Ishikawa (cell line): ENCODE measurements at regions not wholly inside any gene's neighbourhood (a gene's known extent, or its start where the extent isn't known, plus 50 kb on each side); places are given as distances from the start of the nearest gene placed in this dataset.

Experiments
- CEBPB ChIP-seq: IDR thresholded peaks from 2 replicates; pipeline ENCODE4 v1.6.1; 2012
- EGR1 ChIP-seq: IDR thresholded peaks from 2 replicates; pipeline ENCODE4 v1.6.1; 2012
- EP300 ChIP-seq: IDR thresholded peaks from 2 replicates; pipeline ENCODE4 v1.6.1; 2012; ENCODE audit warnings: borderline replicate concordance
- MAX ChIP-seq: IDR thresholded peaks from 2 replicates; pipeline ENCODE4 v1.6.1; 2012
- RAD21 ChIP-seq: IDR thresholded peaks from 2 replicates; pipeline ENCODE4 v1.6.1; 2012; ENCODE audit warnings: low read depth
- TAF1 ChIP-seq: IDR thresholded peaks from 2 replicates; pipeline ENCODE4 v1.6.1; 2012; ENCODE audit warnings: low read depth, mild to moderate bottlenecking

DNA sequence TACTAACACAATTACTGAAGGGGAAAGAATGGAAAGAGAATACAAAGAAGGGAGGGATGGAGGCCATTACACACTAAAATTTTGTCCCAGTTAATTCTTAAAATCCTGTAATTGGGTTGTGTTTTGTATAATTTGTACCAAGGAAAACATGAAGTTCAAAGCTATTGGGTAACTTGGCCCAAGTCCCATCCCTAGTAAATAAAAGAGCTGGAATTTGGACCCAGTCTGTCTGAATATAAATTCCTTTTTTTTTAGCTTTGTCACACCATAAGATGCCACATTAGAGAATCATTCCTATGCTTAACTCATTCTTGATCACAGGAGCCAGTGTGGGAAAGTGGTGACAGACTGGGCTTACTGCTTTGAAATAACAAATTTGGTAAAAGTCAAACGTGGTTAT is 66.8 kb upstream of the CBLN4 start:
- TF ChIP-seq EP300 = no peak
- TF ChIP-seq EGR1 = no peak
- no peak for TF ChIP-seq RAD21
- no peak for TF ChIP-seq TAF1
- TF ChIP-seq MAX = no peak
- no peak for TF ChIP-seq CEBPB
